GM12891 (cell line): ENCODE measurements at regions not wholly inside any gene's neighbourhood (a gene's known extent, or its start where the extent isn't known, plus 50 kb on each side); places are given as distances from the start of the nearest gene placed in this dataset.
"Not testable (repeated sequence)": the region's sequence is repeated elsewhere in the genome, so short reads cannot be mapped to it uniquely, and the experiment has no call there.

Experiments used
- PAX5 ChIP-seq: IDR thresholded peaks from 2 replicates; pipeline ENCODE4 v1.6.1; 2011; ENCODE audit warnings: low read length, moderate library complexity, mild to moderate bottlenecking; ENCODE audit not compliant: insufficient read depth, severe bottlenecking
- POLR2A ChIP-seq: IDR thresholded peaks from 2 replicates; pipeline ENCODE4 v1.6.1; 2011; ENCODE audit warnings: low read depth, low read length, control low read depth
- POLR2AphosphoS5 ChIP-seq: IDR thresholded peaks from 2 replicates; pipeline ENCODE4 v1.6.1; 2011; ENCODE audit warnings: low read depth, low read length, control low read depth
- POU2F2 ChIP-seq: IDR thresholded peaks from 2 replicates; pipeline ENCODE4 v1.6.1; 2011; ENCODE audit warnings: low read depth, mild to moderate bottlenecking, control low read depth, low read length, moderate library complexity
- SPI1 ChIP-seq: IDR thresholded peaks from 2 replicates; pipeline ENCODE4 v1.6.1; 2011; ENCODE audit warnings: low read depth, low read length, control low read depth
- TAF1 ChIP-seq: IDR thresholded peaks from 2 replicates; pipeline ENCODE4 v1.6.1; 2011; ENCODE audit warnings: low read depth, low read length, control low read depth

DNA sequence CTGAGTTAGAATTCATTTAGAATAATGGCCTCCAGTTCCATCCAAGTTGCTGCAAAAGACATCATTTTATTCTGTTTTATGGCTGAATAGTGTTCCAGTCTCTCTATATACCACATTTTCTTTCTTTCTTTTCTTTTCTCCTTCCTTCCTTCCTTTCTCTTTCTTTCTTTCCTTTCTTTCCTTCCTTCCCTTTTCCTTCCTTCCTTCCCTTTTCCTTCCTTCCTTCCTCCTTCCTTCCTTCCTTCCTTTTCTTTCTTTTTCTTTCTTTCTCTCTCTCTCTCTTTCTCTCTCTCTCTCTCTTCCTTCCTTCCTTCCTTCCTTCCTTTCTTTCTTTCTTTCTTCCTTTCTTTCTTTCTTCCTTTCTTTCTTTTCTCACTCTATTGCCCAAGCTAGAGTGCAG is 330.2 kb downstream of the TSN start:
- not testable (repeated sequence) for TF ChIP-seq TAF1, POLR2A, POLR2AphosphoS5, SPI1, PAX5, POU2F2
